HTR-8/SVneo (cell line): ENCODE measurements at regions not wholly inside any gene's neighbourhood (a gene's known extent, or its start where the extent isn't known, plus 50 kb on each side); places are given as distances from the start of the nearest gene placed in this dataset.
"Not testable (repeated sequence)": the region's sequence is repeated elsewhere in the genome, so short reads cannot be mapped to it uniquely, and the experiment has no call there.

Experiments used
- DNase-seq: peaks from one replicate; pipeline ENCODE4 v3.0.0; 2011; ENCODE audit warnings: low spot score, mixed read lengths; ENCODE audit not compliant: insufficient read length
- FAIRE-seq: peaks from 2 replicates; lab custom pipeline; 2011; peaks lifted over from hg19 to GRCh38; lab: Jason Lieb, UNC

- not testable (repeated sequence) for FAIRE-seq, DNase-seq
Observed at GRCh38 chr3:70675810-70676209, 363.4 kb upstream of the MDFIC2 start.

GRCh38 chr3:70658513-70659310 lies 346.3 kb upstream of the MDFIC2 start:
- FAIRE-seq (no peak), DNase-seq (no peak)

GRCh38 chr3:70657454-70657853 lies 345.0 kb upstream of the MDFIC2 start:
- DNase-seq: no peak
- FAIRE-seq: no peak

- no peak for FAIRE-seq
Observed at GRCh38 chr3:70647823-70648222, 335.4 kb upstream of the MDFIC2 start.

GRCh38 chr3:70647094-70647493 lies 334.7 kb upstream of the MDFIC2 start:
- FAIRE-seq (no peak), DNase-seq (no peak)

More at GRCh38 chr3:70647823-70648222, 335.4 kb upstream of the MDFIC2 start:
- DNase-seq: no peak

- no peak for DNase-seq
- FAIRE-seq: no peak
Observed at GRCh38 chr3:70646635-70647034, 334.2 kb upstream of the MDFIC2 start.

- FAIRE-seq (no peak), DNase-seq (no peak)
Observed at GRCh38 chr3:70640481-70640880, 328.0 kb upstream of the MDFIC2 start.

GRCh38 chr3:70635301-70635700 lies 322.9 kb upstream of the MDFIC2 start:
- DNase-seq (no peak), FAIRE-seq (no peak)

GRCh38 chr3:70631716-70632307 lies 319.4 kb upstream of the MDFIC2 start:
- DNase-seq (no peak), FAIRE-seq (no peak)

GRCh38 chr3:70621451-70621850 lies 309.0 kb upstream of the MDFIC2 start:
- no peak for FAIRE-seq

GRCh38 chr3:70620956-70621355 lies 308.5 kb upstream of the MDFIC2 start:
- DNase-seq: no peak
- FAIRE-seq: no peak

More at GRCh38 chr3:70621451-70621850, 309.0 kb upstream of the MDFIC2 start:
- DNase-seq: no peak

- DNase-seq (no peak), FAIRE-seq (no peak)
Observed at GRCh38 chr3:70620367-70620766, 307.9 kb upstream of the MDFIC2 start.

- no peak for FAIRE-seq
Observed at GRCh38 chr3:70618151-70618550, 305.7 kb upstream of the MDFIC2 start.

GRCh38 chr3:70617349-70617748 lies 304.9 kb upstream of the MDFIC2 start:
- not testable (repeated sequence) for FAIRE-seq, DNase-seq

More at GRCh38 chr3:70618151-70618550, 305.7 kb upstream of the MDFIC2 start:
- DNase-seq: no peak

- no peak for FAIRE-seq
Observed at GRCh38 chr3:70615286-70615685, 302.8 kb upstream of the MDFIC2 start.

GRCh38 chr3:70614111-70614510 lies 301.7 kb upstream of the MDFIC2 start:
- no peak for DNase-seq
- no peak for FAIRE-seq

More at GRCh38 chr3:70615286-70615685, 302.8 kb upstream of the MDFIC2 start:
- no peak for DNase-seq

- DNase-seq: no peak
- no peak for FAIRE-seq
Observed at GRCh38 chr3:70612920-70613319, 300.5 kb upstream of the MDFIC2 start.

GRCh38 chr3:70611667-70612277 lies 299.3 kb upstream of the MDFIC2 start:
- not testable (repeated sequence) for DNase-seq

GRCh38 chr3:70608434-70608833 lies 296.0 kb upstream of the MDFIC2 start:
- no peak for FAIRE-seq
- DNase-seq: no peak

More at GRCh38 chr3:70611667-70612277, 299.3 kb upstream of the MDFIC2 start:
- FAIRE-seq: not testable (repeated sequence)

GRCh38 chr3:70607469-70607868 lies 295.0 kb upstream of the MDFIC2 start:
- FAIRE-seq: no peak
- no peak for DNase-seq

- FAIRE-seq (no peak), DNase-seq (no peak)
Observed at GRCh38 chr3:70606018-70606417, 293.6 kb upstream of the MDFIC2 start.
